VCaP (cell line): ENCODE measurements at regions not wholly inside any gene's neighbourhood (a gene's known extent, or its start where the extent isn't known, plus 50 kb on each side); places are given as distances from the start of the nearest gene placed in this dataset.

Experiments used
- H3K27ac ChIP-seq: fragments of 450-650 bp; 2 replicates; pipeline ENCODE4 v1.5.1; 2017
- TF ChIP-seq, protein P1 (sequence below): fragments of 450-650 bp; conservative IDR thresholded peaks from 2 replicates; pipeline ENCODE4 v1.5.1; 2017; ENCODE audit warnings: mild to moderate bottlenecking, moderate library complexity

DNA sequence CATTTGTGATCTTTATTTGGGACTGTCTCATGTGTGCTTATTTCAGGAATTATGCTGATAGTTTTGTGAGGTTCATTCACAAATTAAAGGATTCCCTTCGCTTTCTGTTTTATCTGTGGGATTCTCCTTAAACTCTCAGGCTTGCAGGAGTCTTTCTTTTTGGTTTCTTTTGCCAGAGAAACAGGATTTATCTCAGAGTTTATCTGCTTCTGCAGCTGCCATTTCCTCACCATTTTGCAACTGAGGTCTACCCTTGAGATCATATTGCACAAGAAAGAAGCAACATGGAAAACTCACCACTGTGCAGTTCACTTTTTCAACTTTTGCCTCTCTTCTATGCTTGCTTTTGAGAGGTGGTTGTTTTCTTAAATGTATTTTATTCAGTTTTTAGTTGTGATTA, 201.0 kb downstream of the PRL start:
- H3K27ac ChIP-seq: no peak overlapping the region
- TF ChIP-seq, protein P1, sequence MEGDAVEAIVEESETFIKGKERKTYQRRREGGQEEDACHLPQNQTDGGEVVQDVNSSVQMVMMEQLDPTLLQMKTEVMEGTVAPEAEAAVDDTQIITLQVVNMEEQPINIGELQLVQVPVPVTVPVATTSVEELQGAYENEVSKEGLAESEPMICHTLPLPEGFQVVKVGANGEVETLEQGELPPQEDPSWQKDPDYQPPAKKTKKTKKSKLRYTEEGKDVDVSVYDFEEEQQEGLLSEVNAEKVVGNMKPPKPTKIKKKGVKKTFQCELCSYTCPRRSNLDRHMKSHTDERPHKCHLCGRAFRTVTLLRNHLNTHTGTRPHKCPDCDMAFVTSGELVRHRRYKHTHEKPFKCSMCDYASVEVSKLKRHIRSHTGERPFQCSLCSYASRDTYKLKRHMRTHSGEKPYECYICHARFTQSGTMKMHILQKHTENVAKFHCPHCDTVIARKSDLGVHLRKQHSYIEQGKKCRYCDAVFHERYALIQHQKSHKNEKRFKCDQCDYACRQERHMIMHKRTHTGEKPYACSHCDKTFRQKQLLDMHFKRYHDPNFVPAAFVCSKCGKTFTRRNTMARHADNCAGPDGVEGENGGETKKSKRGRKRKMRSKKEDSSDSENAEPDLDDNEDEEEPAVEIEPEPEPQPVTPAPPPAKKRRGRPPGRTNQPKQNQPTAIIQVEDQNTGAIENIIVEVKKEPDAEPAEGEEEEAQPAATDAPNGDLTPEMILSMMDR: no peak

DNA sequence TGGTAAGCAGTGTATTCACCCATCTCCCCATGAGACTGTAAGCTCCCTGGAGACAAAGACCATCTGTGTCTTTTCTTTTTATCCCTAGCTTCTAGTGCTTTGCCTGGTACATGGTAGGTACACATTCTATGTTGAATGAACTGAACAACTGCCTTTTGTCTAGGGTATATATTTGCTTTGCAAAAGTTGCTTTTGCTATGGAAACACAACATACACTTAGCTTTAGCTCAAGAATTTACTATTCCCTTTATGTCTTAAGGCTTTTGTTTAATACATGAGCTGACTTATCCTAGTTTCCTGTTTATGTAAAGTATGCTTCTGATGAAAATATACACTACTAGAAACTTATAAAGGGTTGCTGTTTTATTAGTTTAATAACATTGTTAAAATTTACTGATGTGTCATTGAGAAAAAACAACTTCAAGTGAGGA, 198.2 kb downstream of the PRL start:
- TF ChIP-seq, protein P1: no peak
- H3K27ac ChIP-seq: no peak overlapping the region

DNA sequence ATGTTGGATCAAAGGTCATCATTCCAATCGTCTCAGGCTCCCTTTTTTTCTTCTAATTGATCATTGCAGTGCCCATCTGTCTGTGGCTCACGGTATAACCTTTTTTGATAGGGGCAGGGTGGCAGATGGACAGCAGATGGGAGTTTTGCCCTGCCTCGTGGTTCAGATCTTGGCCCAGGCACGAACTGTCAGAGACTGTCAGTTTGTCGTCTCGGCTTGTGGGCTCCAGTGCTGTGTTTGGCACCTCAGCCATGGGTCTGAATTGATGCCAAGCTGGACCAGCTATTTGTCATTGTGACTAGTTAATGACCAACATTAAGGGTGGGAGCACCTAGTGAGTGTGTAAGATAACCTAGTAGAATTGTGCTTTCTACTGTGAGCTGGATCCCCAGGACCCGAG, 197.6 kb downstream of the PRL start:
- TF ChIP-seq, protein P1: no peak
- H3K27ac ChIP-seq: no peak overlapping the region

DNA sequence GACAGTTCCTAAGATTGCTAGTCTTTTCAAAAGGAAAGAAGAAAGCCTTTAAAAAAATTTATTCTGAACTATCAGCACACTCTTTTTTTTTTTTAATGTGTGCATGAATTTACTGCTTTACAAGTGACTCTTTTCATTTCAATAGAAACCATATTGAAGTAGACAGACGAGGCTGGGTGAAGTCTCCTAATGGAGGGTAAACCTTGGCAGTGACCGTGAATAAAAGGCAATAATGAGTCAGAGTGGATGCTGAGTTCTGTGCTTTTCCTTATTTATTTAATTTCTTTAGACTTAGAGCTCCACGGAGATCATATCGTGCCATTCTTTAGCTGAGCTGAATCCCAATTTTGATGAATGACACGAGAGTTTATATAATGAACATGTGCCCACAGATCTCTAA, 196.9 kb downstream of the PRL start:
- TF ChIP-seq, protein P1: no peak
- no peak overlapping the region for H3K27ac ChIP-seq

DNA sequence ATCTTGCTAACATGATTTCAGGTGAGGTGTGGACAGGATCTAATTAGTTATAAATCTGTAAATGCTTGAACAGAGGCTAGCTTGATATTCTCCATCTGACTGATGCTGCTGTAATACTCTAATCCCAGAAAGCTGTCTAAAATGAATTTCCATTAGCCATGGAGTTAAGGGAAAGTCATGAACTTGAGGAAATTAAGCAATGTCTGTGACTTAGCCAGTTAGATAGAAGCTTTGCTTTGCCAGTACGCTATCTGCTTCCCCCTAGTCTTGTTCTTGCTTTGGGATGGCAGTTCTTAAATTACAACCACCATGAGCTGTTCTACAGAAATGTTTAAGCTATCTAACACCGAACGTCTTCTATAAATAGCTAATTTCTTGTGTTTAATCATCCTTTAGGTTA, 195.7 kb downstream of the PRL start:
- TF ChIP-seq, protein P1: no peak
- H3K27ac ChIP-seq: no peak overlapping the region

DNA sequence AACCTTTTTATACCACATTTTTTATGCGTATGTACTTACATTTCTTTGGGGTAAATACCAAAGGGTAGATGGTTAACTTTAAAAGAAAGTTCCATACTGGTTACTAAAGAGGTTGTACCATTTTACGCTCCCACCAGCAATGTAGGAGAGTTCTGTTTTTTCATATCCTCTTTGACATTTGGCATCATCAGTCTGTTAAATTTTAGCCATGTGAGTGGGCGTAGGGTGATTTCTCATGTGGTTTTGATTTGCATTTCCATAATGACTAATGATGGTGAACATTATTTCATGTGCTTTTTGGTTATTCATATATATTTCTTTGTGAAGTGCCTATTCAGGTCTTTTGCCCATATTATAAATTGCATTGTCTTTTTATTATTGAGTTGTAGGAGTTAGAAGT, 194.2 kb downstream of the PRL start:
- TF ChIP-seq, protein P1: no peak

DNA sequence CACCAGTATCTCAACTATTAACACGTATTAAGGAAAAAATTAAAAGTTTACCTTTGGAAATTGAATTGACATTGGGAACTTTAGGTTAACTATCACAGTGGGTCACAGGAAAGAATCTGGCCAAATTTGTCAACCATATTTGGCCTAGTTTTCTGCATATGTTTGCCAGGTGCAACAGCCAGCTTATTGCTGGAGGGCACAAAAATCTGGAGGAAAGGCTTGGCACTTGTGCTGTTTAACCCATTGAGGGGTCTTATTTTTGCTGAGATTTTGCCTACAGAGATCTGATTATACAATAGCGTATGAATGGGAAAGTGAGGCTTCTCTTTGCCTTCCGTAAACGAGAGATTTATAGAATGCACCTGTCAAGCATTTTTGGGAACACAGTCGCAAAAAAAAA, 190.4 kb downstream of the PRL start:
- TF ChIP-seq, protein P1: no peak
- H3K27ac ChIP-seq: no peak overlapping the region

More for the DNA sequence above, 194.2 kb downstream of the PRL start:
- no peak overlapping the region for H3K27ac ChIP-seq

DNA sequence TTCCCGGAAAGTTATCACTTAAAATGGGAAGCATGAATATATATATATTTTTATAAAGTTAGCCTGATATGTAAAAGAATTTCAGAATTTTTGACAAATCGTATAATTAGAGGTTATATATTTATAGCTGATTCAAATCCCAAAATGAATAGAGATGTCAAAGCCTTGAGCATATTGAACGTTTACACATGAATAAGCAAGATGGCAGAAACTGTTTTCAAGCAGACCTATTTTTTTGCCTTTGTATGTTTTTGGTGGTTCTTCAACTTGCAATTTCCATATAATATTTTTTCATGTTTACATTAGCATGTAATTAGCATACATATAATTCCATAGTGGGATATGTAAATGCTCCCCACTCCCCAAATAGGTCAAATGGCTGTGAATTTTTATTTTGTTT, 189.9 kb downstream of the PRL start:
- TF ChIP-seq, protein P1: no peak
- no peak overlapping the region for H3K27ac ChIP-seq
